ENCODE measurements at regions not wholly inside any gene's neighbourhood (a gene's known extent, or its start where the extent isn't known, plus 50 kb on each side); places are given as distances from the start of the nearest gene placed in this dataset.

DNA sequence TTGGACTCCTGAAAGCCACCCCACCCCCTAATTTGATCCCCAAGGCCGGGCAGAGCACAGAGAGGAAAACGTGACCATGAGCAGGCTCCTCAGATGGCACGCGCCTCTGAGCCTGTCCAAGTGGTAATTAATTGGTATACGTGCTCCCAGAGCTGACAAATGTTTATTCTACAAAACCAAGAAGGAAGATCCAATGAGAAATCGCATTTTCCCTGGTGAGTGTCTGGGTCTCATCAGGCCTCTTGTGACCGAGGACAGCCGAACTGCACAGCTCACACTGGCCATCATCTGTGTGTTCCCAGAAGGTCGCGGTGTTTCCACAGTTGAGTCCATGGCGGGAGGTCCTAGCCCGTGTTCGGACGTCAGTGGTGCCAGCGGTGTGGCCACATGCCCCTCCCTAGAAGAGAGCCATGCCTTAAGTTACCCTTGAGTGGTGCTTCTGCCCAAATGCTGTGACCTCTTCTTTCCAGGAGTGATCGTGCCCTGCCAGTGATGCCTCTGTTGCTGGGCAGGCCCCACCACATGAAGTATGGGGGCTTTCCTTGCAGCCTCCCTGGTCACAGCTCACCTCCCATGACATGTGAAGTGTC is 317.5 kb upstream of the RTL1 start:
- TF ChIP-seq EZH2 (IDR thresholded peaks at IDR 0.05; ENCODE audit: insufficient read depth, low read length): no peak
- TF ChIP-seq, protein P1, sequence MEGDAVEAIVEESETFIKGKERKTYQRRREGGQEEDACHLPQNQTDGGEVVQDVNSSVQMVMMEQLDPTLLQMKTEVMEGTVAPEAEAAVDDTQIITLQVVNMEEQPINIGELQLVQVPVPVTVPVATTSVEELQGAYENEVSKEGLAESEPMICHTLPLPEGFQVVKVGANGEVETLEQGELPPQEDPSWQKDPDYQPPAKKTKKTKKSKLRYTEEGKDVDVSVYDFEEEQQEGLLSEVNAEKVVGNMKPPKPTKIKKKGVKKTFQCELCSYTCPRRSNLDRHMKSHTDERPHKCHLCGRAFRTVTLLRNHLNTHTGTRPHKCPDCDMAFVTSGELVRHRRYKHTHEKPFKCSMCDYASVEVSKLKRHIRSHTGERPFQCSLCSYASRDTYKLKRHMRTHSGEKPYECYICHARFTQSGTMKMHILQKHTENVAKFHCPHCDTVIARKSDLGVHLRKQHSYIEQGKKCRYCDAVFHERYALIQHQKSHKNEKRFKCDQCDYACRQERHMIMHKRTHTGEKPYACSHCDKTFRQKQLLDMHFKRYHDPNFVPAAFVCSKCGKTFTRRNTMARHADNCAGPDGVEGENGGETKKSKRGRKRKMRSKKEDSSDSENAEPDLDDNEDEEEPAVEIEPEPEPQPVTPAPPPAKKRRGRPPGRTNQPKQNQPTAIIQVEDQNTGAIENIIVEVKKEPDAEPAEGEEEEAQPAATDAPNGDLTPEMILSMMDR (IDR thresholded peaks at IDR 0.05; ENCODE audit: insufficient read depth, low read depth, low read length): no peak

Measured in astrocyte (in vitro differentiated cells and primary cell).